H9 (cell line): ENCODE measurements at regions not wholly inside any gene's neighbourhood (a gene's known extent, or its start where the extent isn't known, plus 50 kb on each side); places are given as distances from the start of the nearest gene placed in this dataset.

Source experiments
- DNase-seq: peaks from one replicate; pipeline ENCODE4 v3.0.0-alpha.2; 2017
- H2AFZ ChIP-seq: one replicate; pipeline ENCODE4 v1.6.1; 2013; ENCODE audit warnings: mild to moderate bottlenecking, low read length, control low read depth, moderate library complexity
- H2AK5ac ChIP-seq: 2 replicates; pipeline ENCODE4 v1.6.1; 2013; ENCODE audit warnings: low read length, control low read depth, mixed read lengths; ENCODE audit not compliant: insufficient read length
- H2BK120ac ChIP-seq: one replicate; pipeline ENCODE4 v1.6.1; 2013; ENCODE audit warnings: low read depth, mild to moderate bottlenecking, low read length, control low read depth, inconsistent platforms; ENCODE audit not compliant: poor library complexity, severe bottlenecking
- H2BK12ac ChIP-seq: 2 replicates; pipeline ENCODE4 v1.6.1; 2013; ENCODE audit warnings: low read length, control low read depth, mixed read lengths, low read depth; ENCODE audit not compliant: insufficient read length
- H2BK15ac ChIP-seq: 2 replicates; pipeline ENCODE4 v1.6.1; 2013; ENCODE audit warnings: low read depth, low read length, control low read depth
- H2BK20ac ChIP-seq: one replicate; pipeline ENCODE4 v1.6.1; 2013; ENCODE audit warnings: low read depth, mild to moderate bottlenecking, low read length, control low read depth, inconsistent platforms; ENCODE audit not compliant: poor library complexity, severe bottlenecking
- H2BK5ac ChIP-seq: 2 replicates; pipeline ENCODE4 v1.6.1; 2013; ENCODE audit warnings: low read length, control low read depth, mixed read lengths; ENCODE audit not compliant: insufficient read length
- H3K14ac ChIP-seq: 2 replicates; pipeline ENCODE4 v1.6.1; 2013; ENCODE audit warnings: low read length, control low read depth; ENCODE audit not compliant: insufficient read depth
- H3K18ac ChIP-seq: 2 replicates; pipeline ENCODE4 v1.6.1; 2013; ENCODE audit warnings: low read depth, mild to moderate bottlenecking, mixed read lengths, low read length, control low read depth; ENCODE audit not compliant: insufficient read length
- H3K23ac ChIP-seq: 2 replicates; pipeline ENCODE4 v1.6.1; 2013; ENCODE audit warnings: low read length, control low read depth, mixed read lengths, low read depth; ENCODE audit not compliant: insufficient read length
- H3K23me2 ChIP-seq: 2 replicates; pipeline ENCODE4 v1.6.1; 2013; ENCODE audit warnings: low read depth, mild to moderate bottlenecking, mixed read lengths, low read length, control low read depth; ENCODE audit not compliant: insufficient read length, poor library complexity, severe bottlenecking
- H3K27ac ChIP-seq: 2 replicates; pipeline ENCODE4 v1.5.1; 2013; ENCODE audit warnings: low read length, control low read depth, mixed read lengths, low read depth; ENCODE audit not compliant: insufficient read length
- H3K27me3 ChIP-seq: 2 replicates; pipeline ENCODE4 v1.6.1; 2013; ENCODE audit warnings: low read length, control low read depth, inconsistent platforms; ENCODE audit not compliant: insufficient read depth
- H3K4ac ChIP-seq: 2 replicates; pipeline ENCODE4 v1.6.1; 2013; ENCODE audit warnings: low read depth, mild to moderate bottlenecking, control low read depth, inconsistent platforms, low read length, moderate library complexity
- H3K4me1 ChIP-seq: 2 replicates; pipeline ENCODE4 v1.6.1; 2013; ENCODE audit warnings: low read length, control low read depth, inconsistent platforms; ENCODE audit not compliant: insufficient read depth
- H3K4me2 ChIP-seq: 2 replicates; pipeline ENCODE4 v1.6.1; 2013; ENCODE audit warnings: low read length, control low read depth, mixed read lengths; ENCODE audit not compliant: insufficient read length, insufficient read depth
- H3K56ac ChIP-seq: 2 replicates; pipeline ENCODE4 v1.6.1; 2013; ENCODE audit warnings: low read depth, mild to moderate bottlenecking, mixed read lengths, low read length, control low read depth; ENCODE audit not compliant: insufficient read length
- H3K79me1 ChIP-seq: 2 replicates; pipeline ENCODE4 v1.6.1; 2013; ENCODE audit warnings: low read depth, mild to moderate bottlenecking, moderate library complexity, low read length, control low read depth, inconsistent platforms; ENCODE audit not compliant: insufficient read depth, poor library complexity, severe bottlenecking
- H3K79me2 ChIP-seq: 2 replicates; pipeline ENCODE4 v1.6.1; 2013; ENCODE audit warnings: low read length, control low read depth, inconsistent platforms; ENCODE audit not compliant: insufficient read depth
- H3K9ac ChIP-seq: 2 replicates; pipeline ENCODE4 v1.6.1; 2013; ENCODE audit warnings: low read length, control low read depth, mixed read lengths; ENCODE audit not compliant: insufficient read length; ENCODE audit errors: extremely low read depth
- H3K9me3 ChIP-seq: one replicate; pipeline ENCODE4 v1.6.1; 2013; ENCODE audit warnings: low read depth, low read length, inconsistent platforms; ENCODE audit not compliant: control insufficient read depth
- H3T11ph ChIP-seq: one replicate; pipeline ENCODE4 v1.6.1; 2013; ENCODE audit warnings: mild to moderate bottlenecking, low read length, control low read depth, inconsistent platforms
- H4K20me1 ChIP-seq: one replicate; pipeline ENCODE4 v1.6.1; 2013; ENCODE audit not compliant: control insufficient read depth, insufficient read length, insufficient read depth
- H4K5ac ChIP-seq: 2 replicates; pipeline ENCODE4 v1.6.1; 2013; ENCODE audit warnings: low read depth, mild to moderate bottlenecking, mixed read lengths, low read length, control low read depth; ENCODE audit not compliant: insufficient read length
- H4K8ac ChIP-seq: replicated peaks from 2 replicates; pipeline ENCODE4 v1.6.1; 2013; ENCODE audit warnings: low read length, control low read depth, mixed read lengths, low read depth; ENCODE audit not compliant: insufficient read length
- H4K91ac ChIP-seq: 2 replicates; pipeline ENCODE4 v1.6.1; 2013; ENCODE audit warnings: low read depth, mild to moderate bottlenecking, moderate library complexity, mixed read lengths, low read length, control low read depth; ENCODE audit not compliant: insufficient read length
- H3K27ac Mint-ChIP-seq, 3 experiments: 2 replicates in 2 of 3; 3 replicates in 1 of 3; pipeline ENCODE4 v1.8.0; 2020 to 2021; ENCODE audit warnings: mixed read lengths in 3 of 3, mild to moderate bottlenecking in 1 of 3, moderate library complexity in 1 of 3
- H3K27me3 Mint-ChIP-seq: 2 replicates; pipeline ENCODE4 v1.8.0; 2021; ENCODE audit warnings: low read depth, mild to moderate bottlenecking, moderate library complexity, mixed read lengths
- H3K36me3 Mint-ChIP-seq, 3 experiments: 2 replicates in 2 of 3; 3 replicates in 1 of 3; pipeline ENCODE4 v1.8.0; 2020 to 2021; ENCODE audit warnings: low read depth in 3 of 3, mixed read lengths in 3 of 3; ENCODE audit not compliant: insufficient read depth in 1 of 3
- H3K4me1 Mint-ChIP-seq, 2 experiments: 2 replicates each; pipeline ENCODE4 v1.8.0; 2020; ENCODE audit warnings: mixed read lengths in 2 of 2
- H3K4me3 Mint-ChIP-seq, 2 experiments: 2 replicates in 1 of 2; 3 replicates in 1 of 2; pipeline ENCODE4 v1.8.0; 2020 to 2021; ENCODE audit warnings: mild to moderate bottlenecking in 2 of 2, mixed read lengths in 2 of 2, moderate library complexity in 1 of 2
- H3K9me3 Mint-ChIP-seq, 2 experiments: 2 replicates in 1 of 2; 3 replicates in 1 of 2; pipeline ENCODE4 v1.8.0; 2020; ENCODE audit warnings: mild to moderate bottlenecking in 2 of 2, mixed read lengths in 2 of 2, moderate library complexity in 1 of 2
- CTCF ChIP-seq: fragments of 200-600 bp; sonication (generic); conservative IDR thresholded peaks from 3 replicates; pipeline ENCODE4 v1.8.0; 2021; ENCODE audit warnings: antibody characterized with exemption, mild to moderate bottlenecking
- WGBS: extraction: QIAGEN DNeasy Blood & Tissue Kit; methylation state at CpG from one replicate; pipeline ENCODE4 v1.1.7; 2013; ENCODE audit warnings: missing lambda C conversion rate, low lambda C conversion rate, mixed read lengths; ENCODE audit not compliant: insufficient read length; ENCODE audit errors: extremely low coverage; 5-methylcytosine and 5-hydroxymethylcytosine counted together

- no peaks in the 10 kb centered on the region for H3K9me3 Mint-ChIP-seq
- H3K9ac ChIP-seq = no peak overlapping the region
- H2BK15ac ChIP-seq = no peak overlapping the region
- H3K79me1 ChIP-seq = no peaks in the 10 kb centered on the region
- H2AK5ac ChIP-seq = no peak overlapping the region
- no peak overlapping the region for H3K4ac ChIP-seq
- H3K27ac ChIP-seq = no peak overlapping the region
- no peak overlapping the region for H3K4me3 Mint-ChIP-seq
- no peak overlapping the region for H2BK120ac ChIP-seq
- H2BK12ac ChIP-seq = no peak overlapping the region
- no peak overlapping the region for H3K56ac ChIP-seq
- no peak overlapping the region for H2BK20ac ChIP-seq
- no peaks in the 10 kb centered on the region for H3K9me3 ChIP-seq
- no peaks in the 10 kb centered on the region for H4K20me1 ChIP-seq
- no peak overlapping the region for H3K18ac ChIP-seq
- H4K91ac ChIP-seq = no peak overlapping the region
- H3K27me3 Mint-ChIP-seq = no peaks in the 10 kb centered on the region
- H3K36me3 Mint-ChIP-seq = no peaks in the 10 kb centered on the region
- H3K23me2 ChIP-seq = no peaks in the 10 kb centered on the region
- DNase-seq = no peak
- H3K4me1 ChIP-seq = no peaks in the 10 kb centered on the region
- no peak overlapping the region for H4K5ac ChIP-seq
- H3K79me2 ChIP-seq = no peaks in the 10 kb centered on the region
- H3K4me1 Mint-ChIP-seq = peaks cover 6 to 7% of the 10 kb centered on the region in 2 experiments; a peak in 2 of 4 replicates
- H3K14ac ChIP-seq = no peak overlapping the region
- no peak overlapping the region for H3K27ac Mint-ChIP-seq
- H3K23ac ChIP-seq = no peak overlapping the region
- no peak overlapping the region for H2AFZ ChIP-seq
- no peak overlapping the region for H4K8ac ChIP-seq
- no peak overlapping the region for H2BK5ac ChIP-seq
- TF ChIP-seq CTCF = no peak
- WGBS = no CpG with 5 or more reads among the region's 6 CpGs
- no peaks in the 10 kb centered on the region for H3K27me3 ChIP-seq
- H3K4me2 ChIP-seq = no peak overlapping the region
- H3T11ph ChIP-seq = no peak overlapping the region
Measured at GRCh38 chr20:10922941-10923340, 249.1 kb upstream of the JAG1 start.
